MV-4-11 (cell line): ENCODE measurements at regions not wholly inside any gene's neighbourhood (a gene's known extent, or its start where the extent isn't known, plus 50 kb on each side); places are given as distances from the start of the nearest gene placed in this dataset.
"Not testable (repeated sequence)": the region's sequence is repeated elsewhere in the genome, so short reads cannot be mapped to it uniquely, and the experiment has no call there.

Source experiments
- DNase-seq: peaks from one replicate; lab custom pipeline; 2025; lab: John Stamatoyannopoulos, UW

GRCh38 chr3:152773633-152774032 is 61.3 kb upstream of the P2RY1 start:
- no peak for DNase-seq

- DNase-seq = not testable (repeated sequence)
These were observed 60.7 kb upstream of the P2RY1 start for GRCh38 chr3:152774230-152774629.

- DNase-seq = no peak
These were observed 56.9 kb upstream of the P2RY1 start for GRCh38 chr3:152778022-152778421.

GRCh38 chr3:152779653-152780052 is 55.3 kb upstream of the P2RY1 start:
- DNase-seq = no peak

- no peak for DNase-seq
These were observed 54.4 kb upstream of the P2RY1 start for GRCh38 chr3:152780553-152780952.

- peak; percentile 73 for DNase-seq
These were observed 49.9 kb upstream of the P2RY1 start for GRCh38 chr3:152785051-152785450.
